GM12891 (cell line): ENCODE measurements at regions not wholly inside any gene's neighbourhood (a gene's known extent, or its start where the extent isn't known, plus 50 kb on each side); places are given as distances from the start of the nearest gene placed in this dataset.
"Not testable (repeated sequence)": the region's sequence is repeated elsewhere in the genome, so short reads cannot be mapped to it uniquely, and the experiment has no call there.

ENCODE experiments used
- DNase-seq: peaks from one replicate; pipeline ENCODE4 v3.0.0; 2011; ENCODE audit warnings: low spot score; ENCODE audit not compliant: insufficient read length
- FAIRE-seq: peaks from 2 replicates; lab custom pipeline; 2011; peaks lifted over from hg19 to GRCh38; lab: Jason Lieb, UNC
- PAX5 ChIP-seq: IDR thresholded peaks from 2 replicates; pipeline ENCODE4 v1.6.1; 2011; ENCODE audit warnings: low read length, moderate library complexity, mild to moderate bottlenecking; ENCODE audit not compliant: insufficient read depth, severe bottlenecking
- POLR2A ChIP-seq: IDR thresholded peaks from 2 replicates; pipeline ENCODE4 v1.6.1; 2011; ENCODE audit warnings: low read depth, low read length, control low read depth
- POLR2AphosphoS5 ChIP-seq: IDR thresholded peaks from 2 replicates; pipeline ENCODE4 v1.6.1; 2011; ENCODE audit warnings: low read depth, low read length, control low read depth
- POU2F2 ChIP-seq: IDR thresholded peaks from 2 replicates; pipeline ENCODE4 v1.6.1; 2011; ENCODE audit warnings: low read depth, mild to moderate bottlenecking, control low read depth, low read length, moderate library complexity
- SPI1 ChIP-seq: IDR thresholded peaks from 2 replicates; pipeline ENCODE4 v1.6.1; 2011; ENCODE audit warnings: low read depth, low read length, control low read depth
- TAF1 ChIP-seq: IDR thresholded peaks from 2 replicates; pipeline ENCODE4 v1.6.1; 2011; ENCODE audit warnings: low read depth, low read length, control low read depth

- DNase-seq (no peak), FAIRE-seq (no peak)
- TF ChIP-seq PAX5 = no peak
- TF ChIP-seq POU2F2 = no peak
- no peak for TF ChIP-seq POLR2A
- no peak for TF ChIP-seq TAF1
- TF ChIP-seq SPI1 = no peak
- TF ChIP-seq POLR2AphosphoS5 = no peak
These were observed 50.5 kb upstream of the CD99 start for GRCh38 chrX:2640436-2641150.

- FAIRE-seq (no peak), DNase-seq (no peak)
- no peak for TF ChIP-seq SPI1
- no peak for TF ChIP-seq PAX5
- TF ChIP-seq TAF1 = no peak
- TF ChIP-seq POLR2A = no peak
- TF ChIP-seq POLR2AphosphoS5 = no peak
- no peak for TF ChIP-seq POU2F2
These were observed 52.8 kb upstream of the CD99 start for GRCh38 chrX:2638279-2638678.

DNA sequence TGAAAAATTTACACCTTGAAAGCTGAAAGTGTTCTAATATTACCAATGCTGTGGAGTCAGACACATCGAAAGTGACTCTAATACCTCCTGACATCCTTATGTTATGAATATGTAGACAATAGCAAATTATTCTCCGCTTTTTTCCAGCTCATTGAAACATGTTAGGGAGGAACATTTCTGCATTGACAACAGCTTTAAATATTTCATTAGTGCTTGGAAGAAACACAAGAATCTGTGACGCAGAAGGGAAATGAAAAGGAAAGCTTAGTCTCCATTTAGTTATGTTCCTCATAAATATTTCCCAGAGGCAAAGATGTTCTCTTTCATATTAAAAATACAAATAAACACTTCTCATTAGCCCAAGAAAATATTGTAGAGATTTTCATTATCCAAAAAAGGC is 55.8 kb upstream of the CD99 start:
- no peak for FAIRE-seq
- no peak for TF ChIP-seq PAX5
- DNase-seq = no peak

DNA sequence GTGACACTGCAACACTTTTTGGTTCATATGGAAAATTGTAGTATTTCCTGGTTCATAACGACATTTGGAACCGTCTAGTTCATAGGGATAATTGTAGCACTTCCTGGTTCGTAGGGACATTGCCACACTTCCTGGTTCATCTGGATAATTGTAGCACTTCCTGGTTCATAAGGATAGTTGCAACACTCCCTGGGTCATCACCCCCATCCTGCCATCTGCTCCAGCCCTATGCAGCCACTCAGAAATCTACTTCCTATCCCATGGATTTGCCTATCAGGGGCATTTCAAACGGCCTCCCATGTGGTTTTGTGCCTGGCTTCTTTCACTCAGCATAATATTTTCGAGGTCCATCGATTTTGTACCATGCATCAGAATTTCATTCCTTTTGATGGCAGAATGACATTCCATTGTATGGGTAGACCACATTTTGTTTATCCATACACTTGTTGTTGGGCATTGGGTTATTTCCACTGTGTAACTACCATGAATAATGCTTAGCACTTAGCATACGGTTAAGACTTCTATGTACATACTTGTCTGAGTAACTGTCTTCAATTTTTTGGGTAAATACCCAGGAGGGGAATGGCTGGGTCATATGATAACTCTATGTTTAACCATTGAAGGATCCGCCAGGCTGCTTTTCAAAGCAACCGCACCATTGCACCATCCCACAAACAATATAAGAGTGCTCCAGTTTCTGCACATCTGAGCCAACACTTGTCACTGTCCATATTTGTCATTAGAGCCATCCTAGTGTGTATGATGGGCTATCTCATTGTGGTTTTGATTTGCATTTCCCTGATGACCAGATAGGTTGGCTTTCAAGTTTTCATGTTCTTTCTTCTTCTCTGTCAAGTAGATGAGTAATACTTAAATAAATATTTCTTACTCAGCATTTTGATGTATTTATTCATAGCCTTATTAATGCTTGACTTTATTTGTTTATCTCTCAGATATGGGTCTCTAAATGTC is 58.3 kb upstream of the CD99 start:
- TF ChIP-seq POLR2AphosphoS5 = no peak
- TF ChIP-seq POU2F2 = peak; percentile 60; the same call in 1 of the 2 replicates
- no peak for FAIRE-seq
- DNase-seq = no peak

- DNase-seq (no peak), FAIRE-seq (peak; percentile 78)
- TF ChIP-seq POLR2A (no peak), TAF1 (no peak), SPI1 (peak; percentile 26; the same call in 1 of the 2 replicates), POLR2AphosphoS5 (no peak), POU2F2 (no peak), PAX5 (no peak)
These were observed 59.2 kb upstream of the CD99 start for GRCh38 chrX:2631743-2632532.

GRCh38 chrX:2630935-2631742 is 60.0 kb upstream of the CD99 start:
- DNase-seq = not testable (repeated sequence)

DNA sequence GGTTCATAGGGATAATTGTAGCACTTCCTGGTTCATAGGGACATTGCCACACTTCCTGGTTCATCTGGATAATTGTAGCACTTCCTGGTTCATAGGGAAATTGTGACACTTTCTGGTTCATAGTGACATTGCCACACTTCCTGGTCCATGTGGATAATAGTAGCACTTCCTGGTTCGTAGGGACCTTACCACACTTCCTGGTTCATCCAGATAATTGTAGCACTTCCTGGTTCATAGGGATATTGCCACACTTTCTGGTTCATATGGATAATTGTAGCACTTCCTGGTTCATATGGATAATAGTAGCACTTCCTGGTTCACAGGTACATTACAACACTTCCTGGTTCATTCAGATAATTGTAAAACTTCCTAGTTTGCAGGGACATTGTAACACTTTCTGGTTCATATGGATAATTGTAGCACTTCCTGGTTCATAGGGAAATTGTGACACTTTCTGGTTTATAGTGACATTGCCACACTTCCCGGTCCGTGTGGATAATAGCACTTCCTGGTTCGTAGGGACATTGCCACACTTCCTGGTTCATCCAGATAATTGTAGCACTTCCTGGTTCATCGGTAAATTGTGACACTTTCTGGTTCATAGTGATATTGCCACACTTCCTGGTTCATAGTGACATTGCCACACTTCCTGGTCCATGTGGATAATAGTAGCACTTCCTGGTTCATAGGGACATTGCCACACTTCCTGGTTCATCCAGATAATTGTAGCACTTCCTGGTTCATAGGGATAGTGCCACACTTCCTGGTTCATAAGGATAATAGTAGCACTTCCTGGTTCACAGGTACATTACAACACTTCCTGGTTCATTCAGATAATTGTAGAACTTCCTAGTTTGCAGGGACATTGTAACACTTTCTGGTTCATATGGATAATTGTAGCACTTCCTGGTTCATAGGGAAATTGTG is 60.8 kb upstream of the CD99 start:
- DNase-seq = not testable (repeated sequence)
- FAIRE-seq = peak; percentile 60

More at GRCh38 chrX:2630935-2631742, 60.0 kb upstream of the CD99 start:
- not testable (repeated sequence) for FAIRE-seq

- DNase-seq (no peak), FAIRE-seq (peak; percentile 5)
- no peak for TF ChIP-seq POLR2AphosphoS5
- no peak for TF ChIP-seq POLR2A
- no peak for TF ChIP-seq POU2F2
- no peak for TF ChIP-seq PAX5
- no peak for TF ChIP-seq TAF1
- TF ChIP-seq SPI1 = no peak
These were observed 61.6 kb upstream of the CD99 start for GRCh38 chrX:2629316-2630007.
